ENCODE measurements at regions not wholly inside any gene's neighbourhood (a gene's known extent, or its start where the extent isn't known, plus 50 kb on each side); places are given as distances from the start of the nearest gene placed in this dataset.

- FAIRE-seq, result no peak
- no peak for TF ChIP-seq POLR2A (IDR thresholded peaks at IDR 0.05; ENCODE audit: low read depth, low read length)
- TF ChIP-seq POLR2AphosphoS5 (IDR thresholded peaks at IDR 0.05; ENCODE audit: low read depth, low read length), result no peak
- no peak for TF ChIP-seq POU2F2 (IDR thresholded peaks at IDR 0.05; ENCODE audit: low read depth, low read length)
- TF ChIP-seq SPI1 (IDR thresholded peaks at IDR 0.05; ENCODE audit: low read depth, low read length), result no peak
- TF ChIP-seq PAX5 (IDR thresholded peaks at IDR 0.05; ENCODE audit: insufficient read depth, low read length, severe bottlenecking), result no peak
- no peak for TF ChIP-seq TAF1 (IDR thresholded peaks at IDR 0.05; ENCODE audit: low read depth, low read length)
Measured at GRCh38 chr2:22824618-22825017, 560.4 kb upstream of the KLHL29 start.

GRCh38 chr2:22826703-22827102, 558.3 kb upstream of the KLHL29 start:
- DNase-seq (ENCODE audit: insufficient read length, low spot score) (no peak), FAIRE-seq (no peak)
- TF ChIP-seq POU2F2 (IDR thresholded peaks at IDR 0.05; ENCODE audit: low read depth, low read length) (no peak), PAX5 (IDR thresholded peaks at IDR 0.05; ENCODE audit: insufficient read depth, low read length, severe bottlenecking) (no peak), POLR2A (IDR thresholded peaks at IDR 0.05; ENCODE audit: low read depth, low read length) (no peak)

More at GRCh38 chr2:22824618-22825017, 560.4 kb upstream of the KLHL29 start:
- no peak for DNase-seq (ENCODE audit: insufficient read length, low spot score)

- no peak for TF ChIP-seq SPI1 (IDR thresholded peaks at IDR 0.05; ENCODE audit: low read depth, low read length)
- no peak for TF ChIP-seq PAX5 (IDR thresholded peaks at IDR 0.05; ENCODE audit: insufficient read depth, low read length, severe bottlenecking)
- no peak for TF ChIP-seq POLR2AphosphoS5 (IDR thresholded peaks at IDR 0.05; ENCODE audit: low read depth, low read length)
- TF ChIP-seq TAF1 (IDR thresholded peaks at IDR 0.05; ENCODE audit: low read depth, low read length), result no peak
- no peak for TF ChIP-seq POLR2A (IDR thresholded peaks at IDR 0.05; ENCODE audit: low read depth, low read length)
- no peak for TF ChIP-seq POU2F2 (IDR thresholded peaks at IDR 0.05; ENCODE audit: low read depth, low read length)
- no peak for FAIRE-seq
- no peak for DNase-seq (ENCODE audit: insufficient read length, low spot score)
Measured at GRCh38 chr2:22829791-22830190, 555.2 kb upstream of the KLHL29 start.

- DNase-seq (ENCODE audit: insufficient read length, low spot score) (no peak), FAIRE-seq (no peak)
- TF ChIP-seq TAF1 (IDR thresholded peaks at IDR 0.05; ENCODE audit: low read depth, low read length), result no peak
- no peak for TF ChIP-seq SPI1 (IDR thresholded peaks at IDR 0.05; ENCODE audit: low read depth, low read length)
- no peak for TF ChIP-seq POLR2A (IDR thresholded peaks at IDR 0.05; ENCODE audit: low read depth, low read length)
- no peak for TF ChIP-seq PAX5 (IDR thresholded peaks at IDR 0.05; ENCODE audit: insufficient read depth, low read length, severe bottlenecking)
- TF ChIP-seq POLR2AphosphoS5 (IDR thresholded peaks at IDR 0.05; ENCODE audit: low read depth, low read length), result no peak
- TF ChIP-seq POU2F2 (IDR thresholded peaks at IDR 0.05; ENCODE audit: low read depth, low read length), result no peak
Measured at GRCh38 chr2:22832196-22832595, 552.8 kb upstream of the KLHL29 start.

- FAIRE-seq (no peak), DNase-seq (ENCODE audit: insufficient read length, low spot score) (no peak)
- TF ChIP-seq POLR2A (IDR thresholded peaks at IDR 0.05; ENCODE audit: low read depth, low read length), result no peak
Measured at GRCh38 chr2:22838461-22838860, 546.5 kb upstream of the KLHL29 start.

- FAIRE-seq (no peak), DNase-seq (ENCODE audit: insufficient read length, low spot score) (no peak)
- TF ChIP-seq TAF1 (IDR thresholded peaks at IDR 0.05; ENCODE audit: low read depth, low read length) (no peak), PAX5 (IDR thresholded peaks at IDR 0.05; ENCODE audit: insufficient read depth, low read length, severe bottlenecking) (no peak), POLR2AphosphoS5 (IDR thresholded peaks at IDR 0.05; ENCODE audit: low read depth, low read length) (no peak), POU2F2 (IDR thresholded peaks at IDR 0.05; ENCODE audit: low read depth, low read length) (no peak), SPI1 (IDR thresholded peaks at IDR 0.05; ENCODE audit: low read depth, low read length) (no peak), POLR2A (IDR thresholded peaks at IDR 0.05; ENCODE audit: low read depth, low read length) (no peak)
Measured at GRCh38 chr2:22842205-22842869, 542.6 kb upstream of the KLHL29 start.

- FAIRE-seq (no peak), DNase-seq (ENCODE audit: insufficient read length, low spot score) (no peak)
- TF ChIP-seq SPI1 (IDR thresholded peaks at IDR 0.05; ENCODE audit: low read depth, low read length) (no peak), POU2F2 (IDR thresholded peaks at IDR 0.05; ENCODE audit: low read depth, low read length) (no peak)
Measured at GRCh38 chr2:22843919-22844537, 541.0 kb upstream of the KLHL29 start.

GRCh38 chr2:22850310-22850709, 534.7 kb upstream of the KLHL29 start:
- TF ChIP-seq POU2F2 (IDR thresholded peaks at IDR 0.05; ENCODE audit: low read depth, low read length) (no peak), POLR2A (IDR thresholded peaks at IDR 0.05; ENCODE audit: low read depth, low read length) (no peak), PAX5 (IDR thresholded peaks at IDR 0.05; ENCODE audit: insufficient read depth, low read length, severe bottlenecking) (no peak), TAF1 (IDR thresholded peaks at IDR 0.05; ENCODE audit: low read depth, low read length) (no peak), SPI1 (IDR thresholded peaks at IDR 0.05; ENCODE audit: low read depth, low read length) (no peak), POLR2AphosphoS5 (IDR thresholded peaks at IDR 0.05; ENCODE audit: low read depth, low read length) (no peak)
- DNase-seq (ENCODE audit: insufficient read length, low spot score) (no peak), FAIRE-seq (no peak)

- no peak for DNase-seq (ENCODE audit: insufficient read length, low spot score)
- FAIRE-seq, result no peak
- no peak for TF ChIP-seq POU2F2 (IDR thresholded peaks at IDR 0.05; ENCODE audit: low read depth, low read length)
- no peak for TF ChIP-seq PAX5 (IDR thresholded peaks at IDR 0.05; ENCODE audit: insufficient read depth, low read length, severe bottlenecking)
- no peak for TF ChIP-seq POLR2A (IDR thresholded peaks at IDR 0.05; ENCODE audit: low read depth, low read length)
- no peak for TF ChIP-seq SPI1 (IDR thresholded peaks at IDR 0.05; ENCODE audit: low read depth, low read length)
- no peak for TF ChIP-seq POLR2AphosphoS5 (IDR thresholded peaks at IDR 0.05; ENCODE audit: low read depth, low read length)
- TF ChIP-seq TAF1 (IDR thresholded peaks at IDR 0.05; ENCODE audit: low read depth, low read length), result no peak
Measured at GRCh38 chr2:22854588-22854987, 530.4 kb upstream of the KLHL29 start.

GRCh38 chr2:22855081-22855480, 529.9 kb upstream of the KLHL29 start:
- TF ChIP-seq PAX5 (IDR thresholded peaks at IDR 0.05; ENCODE audit: insufficient read depth, low read length, severe bottlenecking), result no peak
- no peak for TF ChIP-seq POLR2A (IDR thresholded peaks at IDR 0.05; ENCODE audit: low read depth, low read length)
- TF ChIP-seq TAF1 (IDR thresholded peaks at IDR 0.05; ENCODE audit: low read depth, low read length), result no peak
- TF ChIP-seq SPI1 (IDR thresholded peaks at IDR 0.05; ENCODE audit: low read depth, low read length), result no peak
- TF ChIP-seq POLR2AphosphoS5 (IDR thresholded peaks at IDR 0.05; ENCODE audit: low read depth, low read length), result no peak
- TF ChIP-seq POU2F2 (IDR thresholded peaks at IDR 0.05; ENCODE audit: low read depth, low read length), result no peak
- no peak for DNase-seq (ENCODE audit: insufficient read length, low spot score)
- FAIRE-seq, result no peak
